VCaP (cell line): ENCODE measurements at regions not wholly inside any gene's neighbourhood (a gene's known extent, or its start where the extent isn't known, plus 50 kb on each side); places are given as distances from the start of the nearest gene placed in this dataset.

Experiments
- H3K27ac ChIP-seq: fragments of 450-650 bp; 2 replicates; pipeline ENCODE4 v1.5.1; 2017
- TF ChIP-seq, protein P1 (sequence below): fragments of 450-650 bp; conservative IDR thresholded peaks from 2 replicates; pipeline ENCODE4 v1.5.1; 2017; ENCODE audit warnings: mild to moderate bottlenecking, moderate library complexity

DNA sequence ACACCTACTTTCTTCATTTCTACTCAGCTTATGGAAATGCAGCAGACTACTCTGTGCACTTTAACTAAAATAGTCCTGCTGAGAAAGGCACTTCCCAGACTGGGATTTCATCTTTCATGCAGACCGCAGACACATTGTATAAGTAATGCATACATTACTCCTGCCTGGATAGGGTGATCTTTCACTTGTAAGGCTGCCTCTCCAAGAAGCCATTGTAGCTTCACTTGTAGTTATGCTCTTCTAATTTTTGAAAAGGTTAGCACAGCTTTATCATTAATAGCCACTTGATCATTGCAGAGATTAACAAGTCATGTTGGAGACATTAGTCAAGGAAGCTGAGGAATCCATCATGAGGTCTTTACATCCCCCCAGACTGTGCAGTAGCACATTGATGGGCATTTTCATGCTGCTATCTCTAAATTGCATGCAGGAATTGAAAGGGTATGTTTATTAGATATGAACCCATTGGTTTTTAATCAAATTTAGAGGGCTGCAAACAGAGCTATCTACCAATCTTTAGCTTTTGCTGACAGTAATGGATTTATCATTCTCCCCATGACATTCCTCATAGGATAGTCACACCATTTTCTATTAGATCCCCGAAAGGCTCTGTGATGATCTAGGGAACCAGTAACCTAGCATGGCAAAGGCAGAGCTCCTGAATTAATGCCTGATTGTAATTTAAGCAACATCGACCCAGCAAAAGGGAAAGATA is 1074.7 kb upstream of the NXPH2 start:
- TF ChIP-seq, protein P1, sequence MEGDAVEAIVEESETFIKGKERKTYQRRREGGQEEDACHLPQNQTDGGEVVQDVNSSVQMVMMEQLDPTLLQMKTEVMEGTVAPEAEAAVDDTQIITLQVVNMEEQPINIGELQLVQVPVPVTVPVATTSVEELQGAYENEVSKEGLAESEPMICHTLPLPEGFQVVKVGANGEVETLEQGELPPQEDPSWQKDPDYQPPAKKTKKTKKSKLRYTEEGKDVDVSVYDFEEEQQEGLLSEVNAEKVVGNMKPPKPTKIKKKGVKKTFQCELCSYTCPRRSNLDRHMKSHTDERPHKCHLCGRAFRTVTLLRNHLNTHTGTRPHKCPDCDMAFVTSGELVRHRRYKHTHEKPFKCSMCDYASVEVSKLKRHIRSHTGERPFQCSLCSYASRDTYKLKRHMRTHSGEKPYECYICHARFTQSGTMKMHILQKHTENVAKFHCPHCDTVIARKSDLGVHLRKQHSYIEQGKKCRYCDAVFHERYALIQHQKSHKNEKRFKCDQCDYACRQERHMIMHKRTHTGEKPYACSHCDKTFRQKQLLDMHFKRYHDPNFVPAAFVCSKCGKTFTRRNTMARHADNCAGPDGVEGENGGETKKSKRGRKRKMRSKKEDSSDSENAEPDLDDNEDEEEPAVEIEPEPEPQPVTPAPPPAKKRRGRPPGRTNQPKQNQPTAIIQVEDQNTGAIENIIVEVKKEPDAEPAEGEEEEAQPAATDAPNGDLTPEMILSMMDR, result no peak
- no peak overlapping the region for H3K27ac ChIP-seq

DNA sequence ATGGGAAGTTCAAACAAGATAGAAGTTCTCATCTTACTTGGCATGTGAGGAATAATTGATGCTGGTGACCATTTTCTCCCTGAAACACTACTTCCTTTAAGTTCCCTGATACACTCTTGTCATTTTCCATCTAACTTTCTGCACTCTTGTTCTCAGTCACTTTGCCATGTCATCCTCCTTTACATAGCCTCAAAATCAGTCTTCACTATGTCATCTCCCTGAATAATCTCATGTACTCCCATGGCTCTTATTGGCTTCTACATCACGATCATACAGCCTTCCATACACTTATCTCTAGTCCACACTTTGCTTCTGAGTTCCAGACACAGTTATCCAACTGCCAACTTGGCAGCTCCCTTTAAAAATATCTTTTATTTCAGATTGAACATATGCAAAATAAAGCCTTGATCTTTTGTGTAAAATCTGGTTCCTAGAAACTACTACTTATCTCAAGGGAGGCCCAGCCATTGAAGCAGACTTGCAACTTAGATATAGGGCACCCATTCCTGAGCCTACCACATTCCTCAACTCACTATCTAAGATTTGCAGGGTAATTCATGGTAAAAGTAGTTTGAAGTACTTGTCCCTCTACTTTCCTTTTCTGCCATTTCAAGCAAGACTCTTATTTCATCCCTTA is 1070.2 kb upstream of the NXPH2 start:
- TF ChIP-seq, protein P1, result no peak
- H3K27ac ChIP-seq, result no peak overlapping the region

DNA sequence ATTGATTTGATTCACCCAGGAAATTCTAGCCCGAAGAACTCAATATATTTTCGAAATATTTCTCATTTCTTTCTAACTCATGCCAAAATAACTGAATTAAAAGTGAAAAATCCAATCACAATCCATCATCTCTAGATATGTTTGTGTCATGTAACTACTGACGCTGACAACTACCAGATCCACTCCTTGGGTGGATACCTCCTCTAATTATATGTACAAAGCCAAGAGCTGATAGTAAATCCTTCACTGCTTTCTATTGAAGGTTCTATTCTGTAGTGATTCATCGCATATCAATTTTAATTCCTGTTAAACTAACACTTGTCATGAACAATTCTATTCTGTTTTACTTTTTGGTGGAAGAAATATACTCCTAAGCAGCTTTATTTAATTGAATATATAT is 1056.6 kb upstream of the NXPH2 start:
- TF ChIP-seq, protein P1, result no peak
- H3K27ac ChIP-seq, result no peak overlapping the region

DNA sequence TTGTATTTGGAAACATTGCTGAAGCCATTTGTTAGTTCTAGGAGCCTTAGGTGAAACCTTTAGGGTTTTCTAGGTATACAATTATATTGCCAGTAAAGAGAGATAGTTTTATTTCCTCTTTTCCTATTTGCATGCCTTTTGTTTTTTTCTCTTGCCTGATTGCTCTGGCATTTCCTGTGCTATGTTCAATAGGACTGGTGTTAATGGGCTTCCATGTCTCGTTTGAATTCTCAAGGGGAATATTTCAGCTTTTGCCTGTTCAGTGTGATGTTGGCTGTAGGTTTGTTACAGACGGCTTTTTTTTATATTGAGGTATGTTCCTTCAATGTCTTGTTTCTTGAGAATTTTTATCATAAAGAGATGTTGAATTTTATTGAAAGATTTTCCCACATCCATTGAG is 1054.9 kb upstream of the NXPH2 start:
- TF ChIP-seq, protein P1, result no peak
- no peak overlapping the region for H3K27ac ChIP-seq

DNA sequence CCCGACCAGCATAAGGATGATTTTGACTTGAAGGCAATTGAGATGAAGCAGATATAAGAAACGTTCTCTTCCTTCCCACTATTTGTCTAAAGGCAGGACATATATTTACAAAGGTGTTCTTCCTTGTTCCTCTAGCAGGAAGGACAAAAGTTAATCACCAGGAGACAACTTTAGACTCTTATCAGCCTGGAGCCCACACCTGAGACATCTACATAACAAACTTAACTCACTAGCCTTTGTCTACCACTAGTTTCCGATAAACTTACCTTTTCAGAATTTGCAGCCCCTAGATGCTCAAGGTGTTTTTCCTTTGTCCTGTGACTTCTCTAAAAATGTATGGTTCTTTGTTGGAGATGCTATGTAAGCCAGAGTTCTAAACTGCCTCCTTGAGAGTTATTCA is 1047.8 kb upstream of the NXPH2 start:
- TF ChIP-seq, protein P1, result no peak
- no peak overlapping the region for H3K27ac ChIP-seq

DNA sequence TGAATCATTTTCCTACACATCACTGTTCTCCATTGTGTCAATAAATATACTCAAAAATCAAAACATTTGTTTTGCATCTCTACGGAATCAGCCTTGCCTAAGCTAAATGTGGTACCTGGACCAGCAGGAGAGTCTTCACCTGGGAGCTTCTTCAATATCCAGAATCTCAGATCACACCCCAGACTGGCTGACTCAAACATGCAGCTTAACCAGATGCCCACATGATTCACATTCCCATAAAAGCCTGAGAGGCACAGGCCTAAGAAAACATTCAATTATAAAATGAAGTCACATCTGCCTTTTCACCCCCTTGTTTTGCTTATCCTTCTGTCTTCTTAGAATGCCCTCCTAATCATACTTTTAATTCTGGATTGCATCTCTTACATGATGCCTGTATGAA is 1045.5 kb upstream of the NXPH2 start:
- TF ChIP-seq, protein P1, result no peak
- H3K27ac ChIP-seq, result no peak overlapping the region

DNA sequence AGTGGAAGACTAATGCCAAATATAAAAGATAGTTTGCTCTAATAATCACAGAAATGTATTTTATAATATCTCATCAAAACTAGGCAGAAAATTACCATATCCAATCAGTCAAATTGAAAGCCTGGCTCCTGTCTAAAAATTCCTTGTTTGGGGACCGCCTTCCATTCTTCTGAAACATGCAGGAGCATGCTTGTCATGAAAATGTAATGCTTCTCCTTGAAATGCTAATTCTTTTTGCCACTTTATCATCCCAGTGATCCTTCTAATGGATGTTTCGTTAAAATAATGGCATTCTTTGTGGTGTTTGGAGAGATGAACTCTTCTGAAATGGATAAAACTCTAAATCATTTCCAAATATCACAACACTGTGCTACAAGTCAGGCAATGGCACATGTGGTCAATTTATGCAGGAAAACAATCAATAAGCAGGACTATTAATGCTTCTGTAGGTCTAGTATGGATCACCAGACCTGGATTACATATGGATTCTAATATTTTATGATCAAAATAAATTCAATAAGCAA is 1039.1 kb upstream of the NXPH2 start:
- TF ChIP-seq, protein P1, result no peak
- no peak overlapping the region for H3K27ac ChIP-seq
